SK-N-MC (cell line): ENCODE measurements at regions not wholly inside any gene's neighbourhood (a gene's known extent, or its start where the extent isn't known, plus 50 kb on each side); places are given as distances from the start of the nearest gene placed in this dataset.

Experiments used
- DNase-seq: peaks from one replicate; pipeline ENCODE4 v3.0.0-alpha.2; 2011; ENCODE audit warnings: low read depth, low spot score
- H3K27ac ChIP-seq: fragments of 200-600 bp; sonication (generic); 2 replicates; pipeline ENCODE4 v1.5.1; 2016; ENCODE audit warnings: mixed run types
- H3K36me3 ChIP-seq: fragments of 200-600 bp; sonication (generic); 2 replicates; pipeline ENCODE4 v1.6.1; 2017; ENCODE audit warnings: antibody characterized with exemption, low read length, mixed read lengths; ENCODE audit not compliant: insufficient read depth
- H3K4me3 ChIP-seq: fragments of 200-600 bp; sonication (generic); 2 replicates; pipeline ENCODE4 v1.5.1; 2016
- H3K9ac ChIP-seq: fragments of 200-600 bp; sonication (generic); 2 replicates; pipeline ENCODE4 v1.8.0; 2017; ENCODE audit warnings: mixed run types, mixed read lengths; ENCODE audit not compliant: insufficient read length
- H3K9me3 ChIP-seq: fragments of 200-600 bp; sonication (generic); 2 replicates; pipeline ENCODE4 v1.6.1; 2017; ENCODE audit warnings: low read depth, mild to moderate bottlenecking, antibody characterized with exemption, low read length, moderate library complexity, mixed read lengths
- EZH2 ChIP-seq: fragments of 200-600 bp; sonication (generic); IDR thresholded peaks from one replicate; pipeline ENCODE4 v1.6.1; 2017; ENCODE audit warnings: antibody characterized with exemption
- FOXP2 ChIP-seq: optimal IDR thresholded peaks from 2 replicates; pipeline ENCODE3; 2011; ENCODE audit warnings: mild to moderate bottlenecking, moderate library complexity; ENCODE audit not compliant: insufficient read depth; ENCODE audit errors: extremely low read length, control extremely low read depth
- POLR2AphosphoS5 ChIP-seq: IDR thresholded peaks from 2 replicates; pipeline ENCODE4 v1.6.1; 2012; ENCODE audit warnings: mild to moderate bottlenecking, low read depth, low read length, borderline replicate concordance

- TF ChIP-seq POLR2AphosphoS5 (no peak), FOXP2 (no peak), EZH2 (no peak)
- no peak for DNase-seq
- H3K9me3 ChIP-seq = no peaks in the 10 kb centered on the region
- H3K36me3 ChIP-seq = no peaks in the 10 kb centered on the region
- H3K4me3 ChIP-seq = no peak overlapping the region
- no peak overlapping the region for H3K9ac ChIP-seq
- H3K27ac ChIP-seq = no peak overlapping the region
Observed at GRCh38 chr17:53570731-53571130, 252.0 kb upstream of the KIF2B start.

GRCh38 chr17:53560953-53561352, 261.8 kb upstream of the KIF2B start:
- Histone ChIP-seq H3K9me3 (no peaks in the 10 kb centered on the region), H3K4me3 (no peak overlapping the region), H3K36me3 (no peaks in the 10 kb centered on the region), H3K27ac (no peak overlapping the region), H3K9ac (no peak overlapping the region)
- no peak for DNase-seq
- TF ChIP-seq FOXP2 = no peak
- no peak for TF ChIP-seq EZH2
- TF ChIP-seq POLR2AphosphoS5 = no peak

DNA sequence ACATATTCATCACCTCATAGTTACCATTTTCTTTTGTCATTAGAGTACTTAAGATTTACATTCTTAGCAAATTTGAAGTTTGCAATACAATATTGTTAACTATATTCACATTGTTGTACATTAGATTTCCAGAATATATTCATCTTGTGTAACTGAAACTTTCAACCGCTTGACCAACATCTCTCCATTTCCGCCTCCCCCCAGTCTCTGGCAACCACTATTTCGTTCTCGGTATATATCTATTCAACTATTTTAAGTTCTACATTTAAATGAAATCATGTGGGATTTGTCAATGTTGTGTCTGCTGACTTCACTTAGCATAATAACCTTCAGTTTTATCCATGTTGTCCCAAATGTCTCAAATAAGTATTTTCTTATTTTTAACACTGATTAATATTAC, 274.5 kb upstream of the KIF2B start:
- Histone ChIP-seq H3K4me3 (no peak overlapping the region), H3K9ac (no peak overlapping the region), H3K36me3 (no peaks in the 10 kb centered on the region), H3K9me3 (no peaks in the 10 kb centered on the region), H3K27ac (no peak overlapping the region)
- no peak for DNase-seq
- TF ChIP-seq FOXP2 (no peak), POLR2AphosphoS5 (no peak), EZH2 (no peak)

- Histone ChIP-seq H3K27ac (no peak overlapping the region), H3K9me3 (no peaks in the 10 kb centered on the region)
- no peak for DNase-seq
Observed at GRCh38 chr17:53543472-53543871, 279.3 kb upstream of the KIF2B start.

DNA sequence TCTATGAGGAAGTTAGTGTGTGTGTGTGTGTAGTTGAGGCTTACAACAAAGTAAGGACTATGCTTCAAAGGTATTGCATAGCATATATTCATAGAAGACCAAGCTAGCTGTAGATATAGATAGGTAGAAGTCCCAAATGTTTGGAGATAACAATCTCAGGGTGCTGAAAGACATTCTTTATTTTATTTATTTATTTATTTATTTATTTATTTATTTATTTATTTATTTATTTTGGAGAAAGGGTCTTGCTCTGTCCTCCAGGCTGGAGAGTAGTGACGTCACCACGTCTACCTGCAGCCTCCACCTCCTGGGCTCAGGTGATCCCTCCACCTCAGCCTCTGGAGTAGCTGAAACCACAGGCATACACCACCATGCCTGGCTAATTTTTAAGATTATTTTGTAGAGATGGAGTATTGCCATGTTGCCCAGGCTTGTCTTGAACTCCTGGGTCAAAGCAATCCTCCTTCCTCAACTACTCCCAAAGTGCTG, 284.6 kb upstream of the KIF2B start:
- Histone ChIP-seq H3K36me3 (no peaks in the 10 kb centered on the region), H3K9me3 (no peaks in the 10 kb centered on the region), H3K4me3 (no peak overlapping the region), H3K27ac (no peak overlapping the region), H3K9ac (no peak overlapping the region)
- TF ChIP-seq FOXP2 (no peak), POLR2AphosphoS5 (no peak), EZH2 (no peak)
- no peak for DNase-seq

More at GRCh38 chr17:53543472-53543871, 279.3 kb upstream of the KIF2B start:
- no peaks in the 10 kb centered on the region for H3K36me3 ChIP-seq
- TF ChIP-seq POLR2AphosphoS5 (no peak), EZH2 (no peak), FOXP2 (no peak)
- H3K9ac ChIP-seq = no peak overlapping the region
- no peak overlapping the region for H3K4me3 ChIP-seq

GRCh38 chr17:53527473-53527872, 295.3 kb upstream of the KIF2B start:
- Histone ChIP-seq H3K27ac (no peak overlapping the region), H3K9me3 (no peaks in the 10 kb centered on the region), H3K36me3 (no peaks in the 10 kb centered on the region), H3K9ac (no peak overlapping the region), H3K4me3 (no peak overlapping the region)
- TF ChIP-seq EZH2 (no peak), FOXP2 (no peak), POLR2AphosphoS5 (no peak)
- DNase-seq = no peak

- H3K4me3 ChIP-seq = no peak overlapping the region
- TF ChIP-seq FOXP2 (no peak), EZH2 (no peak), POLR2AphosphoS5 (no peak)
- DNase-seq = no peak
- H3K27ac ChIP-seq = no peak overlapping the region
- H3K36me3 ChIP-seq = no peaks in the 10 kb centered on the region
- no peak overlapping the region for H3K9ac ChIP-seq
- no peaks in the 10 kb centered on the region for H3K9me3 ChIP-seq
Observed at GRCh38 chr17:53525590-53525989, 297.1 kb upstream of the KIF2B start.

DNA sequence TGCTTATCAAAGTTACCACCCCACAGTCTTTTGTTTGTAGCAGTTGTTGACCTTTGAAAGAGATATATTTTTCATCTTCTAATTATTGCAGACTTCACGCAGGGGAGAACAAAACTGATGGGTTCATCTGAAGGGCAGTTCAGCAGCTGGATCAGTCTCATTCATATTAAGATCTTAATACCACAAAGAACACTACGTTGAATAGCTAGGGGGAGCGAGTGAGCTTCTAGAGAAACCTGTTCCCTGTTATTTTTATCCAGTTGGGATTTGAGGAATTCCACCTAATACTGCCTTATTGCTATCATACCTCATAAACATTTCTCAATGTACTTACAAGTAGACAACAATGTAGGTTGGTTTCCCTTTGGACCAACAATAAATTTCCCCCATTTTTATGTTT, 306.1 kb upstream of the KIF2B start:
- no peaks in the 10 kb centered on the region for H3K36me3 ChIP-seq
- no peak overlapping the region for H3K9ac ChIP-seq
- no peaks in the 10 kb centered on the region for H3K9me3 ChIP-seq
- no peak overlapping the region for H3K4me3 ChIP-seq
- no peak for TF ChIP-seq POLR2AphosphoS5
- TF ChIP-seq FOXP2 = no peak
- no peak for TF ChIP-seq EZH2
- no peak overlapping the region for H3K27ac ChIP-seq
- no peak for DNase-seq

- DNase-seq = no peak
- H3K27ac ChIP-seq = no peak overlapping the region
- H3K4me3 ChIP-seq = no peak overlapping the region
- H3K36me3 ChIP-seq = no peaks in the 10 kb centered on the region
- no peak overlapping the region for H3K9ac ChIP-seq
- TF ChIP-seq POLR2AphosphoS5 (no peak), FOXP2 (no peak), EZH2 (no peak)
- no peaks in the 10 kb centered on the region for H3K9me3 ChIP-seq
Observed at GRCh38 chr17:53499277-53499676, 323.4 kb upstream of the KIF2B start.

DNA sequence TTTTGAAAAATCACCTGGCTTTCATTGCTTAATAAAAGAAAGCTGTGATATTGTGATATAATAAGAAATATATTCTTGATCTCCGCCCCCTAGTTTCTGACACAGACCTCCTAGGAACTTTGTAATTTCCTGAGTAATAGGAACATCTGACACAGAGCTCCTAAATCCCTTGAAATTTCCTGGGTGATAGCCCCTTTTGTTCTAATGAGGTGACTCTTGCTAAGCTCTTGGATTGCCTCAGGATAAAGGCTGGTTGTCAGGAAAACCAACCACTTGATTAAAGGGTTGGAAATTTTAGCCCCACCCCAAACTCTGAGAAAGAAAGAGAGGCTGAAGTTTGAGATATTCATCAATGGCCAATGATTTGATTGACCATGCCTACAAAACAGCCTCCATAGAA, 326.4 kb upstream of the KIF2B start:
- Histone ChIP-seq H3K4me3 (no peak overlapping the region), H3K36me3 (no peaks in the 10 kb centered on the region), H3K9ac (no peak overlapping the region), H3K27ac (no peak overlapping the region), H3K9me3 (no peaks in the 10 kb centered on the region)
- TF ChIP-seq FOXP2 (no peak), POLR2AphosphoS5 (no peak), EZH2 (no peak)
- DNase-seq = no peak
